Medulla oblongata (tissue), 1 donor: ENCODE measurements at regions not wholly inside any gene's neighbourhood (a gene's known extent, or its start where the extent isn't known, plus 50 kb on each side); places are given as distances from the start of the nearest gene placed in this dataset.
"Not testable (repeated sequence)": the region's sequence is repeated elsewhere in the genome, so short reads cannot be mapped to it uniquely, and the experiment has no call there.

ENCODE experiments used
- DNase-seq: peaks from one replicate; pipeline ENCODE4 v3.0.0-alpha.2; 2015; ENCODE audit errors: extremely low spot score

DNA sequence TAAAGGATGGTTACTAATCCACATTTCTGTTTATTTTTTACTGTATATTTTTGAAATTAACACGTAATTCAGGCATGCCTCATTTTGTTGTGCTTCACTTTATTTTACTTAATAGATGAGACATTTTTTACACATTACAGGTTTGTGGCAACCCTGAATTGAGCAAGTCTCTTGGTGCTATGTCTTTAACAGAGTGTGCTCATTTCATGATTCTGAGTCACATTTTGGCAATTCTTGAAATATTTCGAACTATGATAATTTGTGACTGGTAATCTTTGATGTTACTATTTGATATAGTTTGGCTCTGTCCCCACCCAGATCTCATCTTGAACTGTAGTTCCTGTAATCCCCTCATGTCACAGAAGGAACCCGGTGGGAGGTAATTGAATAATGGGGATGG is 1120.5 kb upstream of the FLRT2 start:
- no peak for DNase-seq

DNA sequence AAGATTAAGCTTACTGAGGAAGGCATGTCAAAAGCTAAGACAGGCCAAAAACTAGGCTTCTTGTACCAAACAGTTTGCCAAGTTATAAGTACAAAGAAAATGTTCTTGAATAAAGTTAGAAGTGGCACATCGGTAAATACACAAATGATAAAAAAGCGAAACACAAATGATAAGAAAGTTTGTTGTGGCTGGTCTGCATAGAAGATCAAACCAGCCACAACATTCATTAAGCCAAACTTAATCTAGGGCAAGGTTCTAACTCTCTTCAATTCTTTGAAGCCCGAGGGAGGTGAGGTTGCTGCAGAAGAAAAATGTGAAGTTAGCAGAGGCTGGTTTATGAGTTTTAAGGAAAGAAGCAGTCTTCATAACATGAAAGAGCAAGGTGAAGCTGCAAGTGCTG is 1119.6 kb upstream of the FLRT2 start:
- DNase-seq: no peak

DNA sequence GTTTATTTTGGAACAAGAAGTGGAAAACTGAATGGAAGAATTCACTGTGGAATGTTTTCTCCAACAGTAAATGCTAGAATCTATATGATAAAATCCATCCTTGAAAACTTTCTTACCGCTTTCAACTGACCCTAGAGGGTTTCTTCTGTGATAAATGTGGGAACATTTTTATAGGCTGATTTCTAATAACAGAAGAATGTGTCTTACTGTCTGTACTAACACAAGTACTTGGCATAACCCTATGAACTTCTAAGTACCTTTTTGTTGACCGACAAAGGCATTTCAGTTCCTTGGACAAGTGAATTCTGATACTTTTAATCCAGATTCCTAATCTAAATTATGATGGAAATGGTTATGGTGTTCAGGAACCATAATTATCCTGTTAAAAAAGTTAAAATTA is 1109.7 kb upstream of the FLRT2 start:
- DNase-seq: no peak

DNA sequence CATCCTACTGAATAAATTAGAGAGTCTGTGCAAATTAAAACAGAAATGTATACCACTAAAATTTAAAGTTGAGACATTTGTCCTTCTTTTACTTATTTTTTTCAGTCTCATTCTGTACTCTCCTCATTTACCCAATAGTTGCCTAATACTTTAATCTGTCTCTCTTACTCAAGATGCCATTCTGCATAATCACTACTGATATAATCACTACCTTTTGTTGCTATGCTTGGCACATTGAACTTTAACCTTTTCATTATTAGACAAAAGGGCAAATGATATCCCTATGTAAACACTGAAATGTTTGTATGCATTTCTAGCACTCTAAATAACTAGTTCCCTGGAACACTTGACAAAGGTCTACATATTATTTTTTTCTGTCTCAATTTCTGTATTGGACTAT is 1108.3 kb upstream of the FLRT2 start:
- no peak for DNase-seq

DNA sequence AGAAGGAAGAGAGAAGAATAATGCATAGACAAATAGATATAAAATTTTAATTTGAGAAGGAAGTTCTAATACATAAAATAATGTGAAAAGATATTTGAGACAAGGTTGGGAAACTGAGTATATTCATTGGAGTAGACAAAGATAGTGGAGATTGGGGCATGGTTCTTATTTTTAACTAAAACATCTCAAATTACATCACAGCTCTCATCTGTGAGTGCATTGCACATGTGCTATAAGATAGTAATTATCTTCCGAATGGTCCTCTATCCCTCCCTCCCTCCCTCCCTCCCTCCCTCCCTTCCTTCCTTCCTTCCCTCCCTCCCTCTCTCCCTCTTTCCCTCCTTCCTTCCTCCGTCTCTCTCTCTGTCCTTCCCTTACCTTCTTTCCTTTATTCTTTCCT is 1104.0 kb upstream of the FLRT2 start:
- DNase-seq: no peak

DNA sequence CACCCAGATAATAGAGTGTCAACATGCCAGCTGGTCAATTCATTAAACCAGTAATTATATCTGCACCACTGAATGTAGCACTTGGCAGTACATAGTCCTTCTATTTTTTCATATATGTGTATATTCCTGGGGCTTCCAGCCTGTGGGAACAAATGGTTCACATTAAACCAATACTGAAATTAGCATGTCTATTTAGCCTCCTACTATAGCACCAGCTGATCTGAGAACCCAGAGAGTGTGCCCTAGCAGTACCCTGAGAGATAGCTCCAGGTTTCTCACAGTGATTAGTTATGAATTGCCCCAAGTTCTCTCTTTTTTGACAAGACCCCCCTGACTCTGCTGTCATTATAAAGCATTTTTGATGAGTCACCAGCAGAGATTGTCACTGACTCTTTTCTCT is 1097.3 kb upstream of the FLRT2 start:
- DNase-seq: no peak

DNA sequence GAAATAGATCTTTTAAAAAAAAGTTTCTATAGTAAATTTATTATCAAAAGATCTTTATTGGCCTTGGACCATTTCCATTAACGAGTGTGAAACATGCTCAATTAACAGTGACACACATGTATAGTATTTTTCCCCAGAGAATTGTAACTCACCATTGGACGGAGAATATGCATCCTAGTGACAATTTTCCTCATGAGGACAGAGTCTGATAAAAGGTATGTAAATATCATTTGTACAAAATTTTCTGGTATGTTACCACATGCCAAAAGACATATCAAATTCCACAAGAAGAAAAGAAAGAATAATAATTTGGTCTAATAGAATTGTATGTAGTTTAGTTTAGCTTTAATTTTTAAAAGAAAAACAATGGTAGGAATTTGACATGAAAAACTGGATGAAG is 1096.0 kb upstream of the FLRT2 start:
- no peak for DNase-seq

DNA sequence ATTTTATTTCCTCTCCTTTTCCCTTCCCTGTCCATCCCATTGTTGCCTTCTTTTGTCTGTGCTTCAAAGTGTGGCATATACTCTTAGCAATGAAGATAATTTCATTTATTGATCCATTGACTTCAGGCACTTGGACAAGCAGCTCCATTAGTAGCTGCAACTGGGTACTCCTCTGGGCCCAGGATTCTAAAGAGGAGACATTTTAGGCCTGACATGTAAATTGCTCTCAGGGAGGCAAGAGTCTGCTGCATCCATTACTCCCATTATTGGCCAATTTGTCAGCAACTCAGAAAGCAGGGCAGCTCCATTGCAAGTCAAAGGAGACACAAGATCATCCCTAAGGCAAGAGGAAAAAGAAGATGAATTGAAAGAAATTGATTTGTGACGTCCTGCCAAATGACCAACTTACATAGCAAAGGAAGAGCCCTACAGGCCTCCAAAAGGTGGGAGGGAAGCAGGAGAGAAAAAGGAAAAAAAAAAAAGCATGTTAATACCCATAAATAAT is 1094.1 kb upstream of the FLRT2 start:
- DNase-seq: no peak

DNA sequence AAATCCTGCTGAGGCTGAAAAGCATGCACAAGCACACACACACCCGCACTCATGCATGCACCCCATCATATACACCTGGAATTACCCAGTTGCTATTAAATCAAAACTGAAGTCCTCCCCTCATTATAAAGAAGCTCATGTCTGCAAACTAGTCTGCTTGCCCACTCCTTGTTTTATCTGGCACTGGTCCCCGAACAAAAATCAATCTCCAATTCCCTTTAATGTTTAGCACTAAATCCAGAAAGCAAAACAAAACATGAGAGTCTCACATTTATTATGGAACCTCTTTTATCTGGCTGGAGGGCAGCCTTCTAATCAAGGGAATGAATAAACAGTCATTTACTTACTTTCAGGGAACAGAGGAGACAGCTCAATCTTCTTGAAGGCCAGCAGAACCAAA is 1093.4 kb upstream of the FLRT2 start:
- no peak for DNase-seq

DNA sequence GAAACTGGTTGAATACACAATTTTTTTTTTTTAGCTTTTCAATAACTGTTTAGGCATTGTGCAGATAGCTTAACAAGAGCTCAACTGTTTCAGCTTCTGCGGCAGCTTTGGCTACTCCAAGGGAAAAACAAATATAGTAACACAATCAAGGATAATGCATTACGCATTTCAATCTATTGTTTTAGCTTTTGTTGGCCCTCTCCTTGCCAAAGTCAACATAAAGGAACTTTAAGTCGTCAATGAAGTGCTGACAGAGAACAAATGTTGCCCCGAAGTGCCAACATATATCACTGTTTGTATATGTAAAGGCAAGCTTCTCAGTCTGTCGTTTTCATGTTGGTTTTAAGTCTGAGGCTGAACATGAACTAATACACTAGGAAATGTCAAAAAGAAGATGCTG is 1087.4 kb upstream of the FLRT2 start:
- peak; percentile 12 for DNase-seq

DNA sequence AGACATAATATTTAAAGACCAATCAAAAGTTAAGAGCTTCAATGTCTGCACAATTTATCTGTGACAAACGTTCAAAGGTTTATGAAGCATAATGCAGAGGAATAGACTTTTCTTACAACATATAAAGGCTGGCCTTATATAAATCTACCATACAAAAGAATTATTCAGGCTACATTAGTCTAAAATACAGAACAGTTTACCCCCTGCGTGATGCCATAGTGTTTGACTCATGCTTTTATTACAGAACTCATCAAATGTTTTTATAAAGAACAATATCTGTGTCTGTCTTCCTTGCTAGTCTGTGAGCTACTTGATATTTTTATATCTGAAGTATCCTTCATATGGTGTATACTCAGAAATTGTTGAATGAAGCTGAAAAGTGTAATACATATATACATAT is 1084.5 kb upstream of the FLRT2 start:
- no peak for DNase-seq

DNA sequence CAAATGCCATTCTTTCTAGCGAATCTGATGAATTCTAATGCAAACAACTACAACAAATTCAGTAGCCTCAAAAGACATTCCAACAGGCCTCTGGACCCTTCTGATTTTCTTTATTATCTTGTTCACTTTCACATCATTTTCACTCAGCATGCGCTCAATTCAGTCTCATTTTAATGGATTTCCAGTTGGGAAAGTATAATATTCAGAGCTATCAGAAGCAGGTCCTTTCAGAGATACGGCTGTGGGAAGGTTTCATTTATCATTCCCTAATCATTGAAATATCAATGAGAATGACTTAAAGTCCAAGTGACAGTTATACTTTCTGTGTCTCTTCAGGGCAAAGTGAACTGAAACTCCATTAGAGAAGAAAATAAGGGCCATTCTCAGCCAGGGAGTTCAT is 1083.7 kb upstream of the FLRT2 start:
- no peak for DNase-seq

DNA sequence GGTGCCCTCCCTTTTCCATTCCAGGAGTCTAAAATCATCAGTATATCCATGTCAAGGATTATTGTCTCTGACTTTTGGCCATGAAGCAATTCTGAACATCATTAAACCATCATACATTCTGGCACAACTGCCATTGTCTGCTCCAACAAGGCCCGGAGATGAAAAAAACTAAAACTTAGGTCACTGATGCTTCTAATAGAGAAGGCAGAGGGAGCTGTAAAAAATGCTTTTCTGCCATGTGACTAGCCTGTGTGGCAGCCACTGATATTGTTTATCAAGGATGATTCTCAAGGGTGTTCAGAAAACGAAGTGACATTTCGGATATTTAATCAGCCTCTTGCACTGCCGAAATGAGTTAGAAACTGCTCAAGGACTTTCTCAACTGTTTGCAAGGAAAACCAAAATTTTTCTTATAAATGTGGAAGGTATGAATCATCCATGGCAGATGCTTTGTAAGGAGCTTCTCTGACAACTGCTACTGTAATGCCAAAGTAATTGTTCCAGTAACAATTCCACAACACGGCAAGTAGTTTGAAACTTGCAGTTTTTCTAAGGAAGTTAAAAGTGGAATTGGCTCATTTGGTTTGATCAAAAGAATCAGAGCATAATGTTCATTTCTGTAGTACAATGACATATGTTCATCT is 1076.5 kb upstream of the FLRT2 start:
- DNase-seq: no peak

DNA sequence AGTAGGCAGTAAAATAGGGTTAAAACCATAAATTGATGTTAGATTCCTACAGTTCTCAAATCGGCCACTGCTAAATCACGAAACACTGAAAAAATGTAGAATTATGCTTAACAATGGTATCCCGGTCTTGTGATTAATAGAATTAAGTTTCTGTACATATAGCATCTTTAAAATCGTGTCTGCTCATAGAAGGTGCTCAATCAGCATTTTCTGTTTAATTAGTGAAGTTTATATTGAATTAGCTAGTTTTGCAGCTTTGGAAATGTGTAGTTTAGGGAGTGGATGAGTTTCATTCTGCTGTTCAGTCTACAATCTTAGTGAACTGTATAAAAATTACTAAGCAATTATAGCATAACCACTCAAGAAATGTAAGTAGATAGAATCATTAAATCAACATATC is 1075.8 kb upstream of the FLRT2 start:
- no peak for DNase-seq

DNA sequence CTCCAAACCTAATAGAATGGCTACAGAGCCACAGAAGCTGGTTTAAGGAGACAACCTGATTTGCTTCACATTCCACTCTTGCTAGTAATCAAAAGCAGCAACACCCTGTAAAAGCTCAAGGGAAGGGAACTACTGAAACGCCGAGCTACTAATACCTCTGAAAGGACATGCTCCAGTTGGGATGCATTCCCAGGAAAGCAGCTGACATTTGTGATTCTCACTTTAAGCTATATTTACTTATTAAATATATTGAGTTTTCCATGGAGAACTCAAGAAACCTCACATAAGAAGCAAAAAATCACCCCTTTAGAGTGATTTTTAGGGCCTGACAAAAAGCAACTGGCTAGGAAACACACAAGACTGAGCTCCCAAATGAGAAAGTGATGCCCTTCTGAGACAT is 1073.0 kb upstream of the FLRT2 start:
- no peak for DNase-seq

DNA sequence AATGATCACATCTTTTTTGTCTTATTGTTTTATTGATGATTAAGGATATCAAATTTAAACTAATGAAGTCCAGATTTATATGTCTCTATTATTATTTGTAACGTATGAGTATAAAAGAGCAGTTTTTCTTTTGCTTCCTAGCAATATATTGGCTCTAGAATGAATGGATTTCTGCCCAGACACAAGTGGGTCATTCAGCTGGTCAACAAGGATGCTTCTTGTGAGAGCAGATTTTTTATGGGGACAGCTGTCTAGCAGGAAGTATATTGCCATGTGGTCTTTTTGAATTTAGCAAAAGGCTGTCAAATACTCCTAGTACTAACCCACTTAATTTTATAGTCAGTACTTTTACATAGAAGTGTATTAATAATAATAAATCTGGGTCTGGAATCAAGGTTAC is 1071.1 kb upstream of the FLRT2 start:
- DNase-seq: peak; percentile 75

DNA sequence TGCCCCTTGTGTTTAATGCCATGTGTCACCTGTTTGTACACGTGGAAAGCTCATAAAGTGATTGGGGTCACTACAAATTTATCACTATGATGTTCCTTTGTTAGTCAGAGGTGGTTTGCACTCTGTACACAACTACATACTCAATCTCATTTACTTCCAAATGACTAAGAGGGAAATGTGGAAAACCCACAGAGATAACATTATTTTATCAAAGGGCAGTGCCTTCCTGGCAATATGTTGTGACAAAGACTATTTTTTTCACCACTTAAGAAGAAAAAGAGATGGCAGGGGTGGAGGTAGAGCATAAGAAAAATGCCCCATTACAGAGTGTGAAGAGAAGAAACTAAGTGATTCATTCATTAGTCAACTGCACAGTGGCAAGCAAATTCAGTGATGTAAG is 1064.1 kb upstream of the FLRT2 start:
- no peak for DNase-seq

DNA sequence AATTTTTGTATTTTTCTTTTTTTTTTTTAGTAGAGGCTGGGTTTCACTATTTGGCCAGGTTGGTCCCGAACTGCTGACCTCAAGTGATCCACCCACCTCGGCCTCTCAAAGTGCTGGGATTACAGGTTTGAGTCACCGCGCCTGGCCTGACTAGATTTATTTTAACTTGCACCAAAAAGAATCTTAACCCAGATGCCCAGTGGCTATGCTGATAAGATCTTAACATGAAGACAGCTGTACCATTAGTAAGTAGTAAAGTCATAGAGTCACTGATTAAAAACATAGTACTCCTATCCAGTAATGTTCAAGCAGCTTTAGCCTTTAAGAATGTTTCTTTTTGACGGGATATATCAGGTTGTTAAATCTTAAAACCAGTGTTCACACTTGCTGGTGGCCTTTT is 1061.8 kb upstream of the FLRT2 start:
- DNase-seq: no peak

DNA sequence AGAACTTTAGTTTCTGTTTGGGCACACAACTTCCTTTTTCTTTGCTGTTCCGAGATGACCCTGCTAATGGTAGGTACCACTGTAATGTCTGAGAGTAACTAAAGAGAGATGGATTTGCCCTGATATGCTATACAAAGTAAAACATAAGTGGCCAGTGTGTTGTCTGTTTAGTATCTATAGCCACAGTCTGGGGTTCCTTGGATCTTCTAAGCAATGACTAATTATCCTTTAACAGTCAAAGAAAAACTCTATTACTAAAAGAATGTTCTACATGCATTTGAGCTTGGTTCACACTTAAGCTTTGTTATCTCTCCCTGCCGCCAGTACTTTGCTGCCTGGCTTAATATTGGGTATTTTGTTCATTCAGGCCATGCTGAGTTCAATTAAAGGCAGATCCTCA is 1051.9 kb upstream of the FLRT2 start:
- no peak for DNase-seq

DNA sequence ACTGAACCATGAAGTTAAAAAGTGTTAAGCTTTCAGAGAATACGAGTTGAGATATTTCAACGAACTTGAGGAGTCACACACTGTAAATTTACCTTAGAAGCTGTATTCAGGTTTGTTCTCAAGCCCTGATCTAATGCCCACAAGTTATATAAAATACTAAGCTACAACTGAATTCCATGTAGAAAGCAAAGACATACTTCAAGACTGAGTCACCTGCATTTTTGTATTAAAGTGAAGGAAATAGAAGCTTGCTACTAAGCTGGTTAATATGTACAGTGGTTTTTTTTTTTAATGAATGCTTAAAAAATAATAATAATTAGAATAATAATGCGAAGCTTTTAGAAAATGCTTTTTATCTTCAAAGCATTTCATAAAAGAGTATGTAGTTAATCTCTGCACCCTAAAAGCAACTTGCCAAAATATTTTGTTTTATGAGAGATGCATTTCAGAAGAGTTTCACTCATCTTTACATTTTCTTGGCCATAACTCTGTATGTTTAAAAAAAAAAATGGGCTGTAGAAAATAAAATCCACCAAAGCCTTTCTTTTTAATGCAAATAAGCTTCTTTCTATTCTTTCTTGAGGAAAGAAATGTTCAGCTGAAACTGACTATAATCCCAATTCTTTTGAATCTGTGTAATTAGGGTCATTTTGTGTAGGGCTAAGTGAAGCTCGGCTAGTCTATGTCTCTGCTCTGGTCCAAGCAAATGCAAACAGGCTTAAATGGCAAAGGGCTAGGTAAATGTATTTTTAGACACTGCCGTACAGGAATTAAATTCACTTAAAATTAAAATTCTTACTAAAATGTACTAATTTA is 1047.5 kb upstream of the FLRT2 start:
- no peak for DNase-seq

DNA sequence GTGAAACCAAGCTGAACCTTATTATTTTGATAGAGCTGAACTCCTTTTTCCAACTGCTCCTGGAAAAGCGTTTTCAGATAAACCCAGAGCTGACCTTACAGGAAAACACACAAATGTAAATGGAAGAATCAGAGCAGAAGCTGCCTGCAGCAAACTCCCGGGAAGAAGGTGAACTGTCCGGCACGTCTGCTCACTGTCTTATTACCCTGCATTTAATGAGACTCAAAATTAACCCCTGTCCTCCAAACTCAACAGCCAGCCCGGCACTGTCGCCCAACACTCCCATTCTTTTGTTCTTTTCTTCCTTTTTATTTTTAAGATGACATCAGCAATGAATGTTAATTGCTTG is 1046.9 kb upstream of the FLRT2 start:
- no peak for DNase-seq

DNA sequence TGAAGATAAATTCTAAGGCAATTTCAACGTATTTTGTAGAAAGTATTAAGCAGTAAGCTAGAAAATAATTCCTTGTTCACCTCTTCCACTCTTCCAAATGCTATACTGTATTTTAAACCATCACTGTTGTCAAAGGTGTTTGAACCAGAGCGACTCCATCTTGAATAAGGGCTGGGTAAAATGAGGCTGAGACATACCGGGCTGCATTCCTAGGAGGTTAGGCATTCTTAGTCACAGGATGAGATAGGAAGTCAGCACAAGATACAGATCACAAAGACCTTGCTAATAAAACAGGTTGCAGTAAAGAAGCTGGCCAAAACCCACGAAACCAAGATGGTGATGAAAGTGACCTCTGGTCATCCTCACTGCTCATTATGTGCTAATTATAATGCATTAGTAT is 1045.7 kb upstream of the FLRT2 start:
- not testable (repeated sequence) for DNase-seq

DNA sequence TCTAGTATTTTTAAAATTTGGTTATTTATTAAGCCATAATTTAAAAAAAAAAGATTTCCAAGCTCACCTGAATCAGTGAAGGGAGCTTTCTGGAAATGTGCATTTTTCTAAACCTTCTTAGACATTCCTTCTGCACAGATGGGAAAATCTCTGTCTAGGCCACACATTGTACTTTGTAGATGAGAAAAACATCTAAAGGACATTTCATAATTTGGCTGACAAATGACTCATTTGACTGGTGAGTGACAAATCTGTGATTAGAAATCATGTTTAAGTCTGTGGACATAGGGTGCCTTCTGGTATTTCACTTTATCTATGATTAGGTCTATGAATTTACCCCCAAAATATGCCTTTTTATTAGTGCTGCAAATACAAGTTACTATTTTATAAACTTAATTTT is 1044.9 kb upstream of the FLRT2 start:
- DNase-seq: no peak

DNA sequence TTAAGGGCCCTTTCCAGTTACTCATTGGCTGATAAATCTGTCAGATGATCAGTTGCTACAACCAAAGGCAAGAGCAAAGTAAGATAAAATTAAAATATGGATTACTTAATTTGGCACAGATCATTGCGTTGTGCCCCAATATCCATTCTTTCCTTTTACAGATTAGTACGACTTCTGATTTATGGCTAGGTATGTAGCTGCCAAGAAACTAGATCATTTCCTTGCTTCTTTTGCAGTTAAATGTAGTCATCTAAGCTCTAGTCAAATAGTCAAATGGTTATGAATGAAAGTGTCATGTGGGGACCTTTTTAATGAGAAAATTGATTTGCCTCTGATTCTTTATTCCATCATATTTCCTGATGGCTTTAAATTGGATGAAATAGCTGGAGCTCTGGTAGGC is 1039.9 kb upstream of the FLRT2 start:
- DNase-seq: no peak
